GM21528 (cell line): ENCODE measurements at regions not wholly inside any gene's neighbourhood (a gene's known extent, or its start where the extent isn't known, plus 50 kb on each side); places are given as distances from the start of the nearest gene placed in this dataset.

Experiments
- ATAC-seq: cut with Tn5 transposase; IDR thresholded peaks from one replicate; pipeline ENCODE4 v1.9.1; 2021; ENCODE audit warnings: mild to moderate bottlenecking, moderate library complexity; ENCODE audit not compliant: unreplicated experiment, low FRiP score

GRCh38 chr5:74408150-74409043, 232.1 kb downstream of the ENC1 start:
- no peak for ATAC-seq

GRCh38 chr5:74407701-74408100, 232.8 kb downstream of the ENC1 start:
- no peak for ATAC-seq

GRCh38 chr5:74406844-74407243, 233.7 kb downstream of the ENC1 start:
- no peak for ATAC-seq

- no peak for ATAC-seq
Observed at GRCh38 chr5:74405593-74405992, 234.9 kb downstream of the ENC1 start.

- ATAC-seq: no peak
Observed at GRCh38 chr5:74404574-74405508, 235.7 kb downstream of the ENC1 start.

GRCh38 chr5:74403771-74404170, 236.8 kb downstream of the ENC1 start:
- no peak for ATAC-seq

GRCh38 chr5:74402553-74402952, 238.0 kb downstream of the ENC1 start:
- ATAC-seq: no peak

- no peak for ATAC-seq
Observed at GRCh38 chr5:74401946-74402320, 238.6 kb downstream of the ENC1 start.

GRCh38 chr5:74401281-74401945, 239.1 kb downstream of the ENC1 start:
- no peak for ATAC-seq

GRCh38 chr5:74400067-74400466, 240.5 kb downstream of the ENC1 start:
- ATAC-seq: no peak

- no peak for ATAC-seq
Observed at GRCh38 chr5:74396913-74397622, 243.5 kb downstream of the ENC1 start.

- no peak for ATAC-seq
Observed at GRCh38 chr5:74394916-74395880, 245.3 kb downstream of the ENC1 start.

- ATAC-seq: no peak
Observed at GRCh38 chr5:74394528-74394915, 246.0 kb downstream of the ENC1 start.

- ATAC-seq: no peak
Observed at GRCh38 chr5:74393943-74394342, 246.6 kb downstream of the ENC1 start.

- ATAC-seq: no peak
Observed at GRCh38 chr5:74392711-74393351, 247.7 kb downstream of the ENC1 start.

GRCh38 chr5:74391410-74391809, 249.1 kb downstream of the ENC1 start:
- no peak for ATAC-seq

GRCh38 chr5:74390822-74391221, 249.7 kb downstream of the ENC1 start:
- ATAC-seq: no peak

- ATAC-seq: no peak
Observed at GRCh38 chr5:74390306-74390637, 250.3 kb downstream of the ENC1 start.
